ENCODE measurements at regions not wholly inside any gene's neighbourhood (a gene's known extent, or its start where the extent isn't known, plus 50 kb on each side); places are given as distances from the start of the nearest gene placed in this dataset.

GRCh38 chr1:214837376-214837775, 234.4 kb downstream of the CENPF start:
- no peaks in the 10 kb centered on the region for H4K20me1 ChIP-seq (replicated peaks in 1 of 2; ENCODE audit: control insufficient read depth in 1 of 2, insufficient read depth in 2 of 2, low read length in 2 of 2)
- H3K9me3 ChIP-seq (ENCODE audit: insufficient read depth in 2 of 2, low read depth in 1 of 2, low read length in 1 of 2) = no peaks in the 10 kb centered on the region
- no peaks in the 10 kb centered on the region for H3K4me1 ChIP-seq (replicated peaks in 1 of 4; ENCODE audit: control insufficient read depth in 3 of 4, insufficient read depth in 4 of 4, low read length in 3 of 4)
- H2BK12ac ChIP-seq (ENCODE audit: low read depth, low read length) = no peak overlapping the region
- no peak overlapping the region for H3K27ac ChIP-seq (ENCODE audit: low read depth, low read length)
- DNase-seq (ENCODE audit: low read depth in 1 of 2, low spot score in 2 of 2) (no peak), FAIRE-seq (no peak)
- no peak overlapping the region for H3K23ac ChIP-seq (ENCODE audit: insufficient read length)
- H2BK120ac ChIP-seq (replicated peaks; ENCODE audit: low read depth, low read length) = no peak overlapping the region
- H3K79me1 ChIP-seq (ENCODE audit: low read depth, low read length) = no peaks in the 10 kb centered on the region
- H3K36me3 ChIP-seq (ENCODE audit: control insufficient read depth in 2 of 4, insufficient read depth in 4 of 4, low read length in 3 of 4) = no peaks in the 10 kb centered on the region
- ChIA-PET POLR2A (ENCODE audit: partially characterized antibody) (no interaction called here), CTCF (ENCODE audit: partially characterized antibody) (no interaction called here)
- no peak overlapping the region for H2BK15ac ChIP-seq (ENCODE audit: low read length)
- no peak overlapping the region for H3K9ac ChIP-seq (replicated peaks in 1 of 4; ENCODE audit: extremely low read depth in 1 of 4, low read depth in 3 of 4, low read length in 3 of 4)
- H4K91ac ChIP-seq (replicated peaks; ENCODE audit: insufficient read length, low read length) = no peak overlapping the region
- no peak overlapping the region for H3K4me2 ChIP-seq (ENCODE audit: insufficient read depth in 1 of 2, low read depth in 2 of 2, low read length in 2 of 2)
- no peak overlapping the region for H3K56ac ChIP-seq (replicated peaks; ENCODE audit: insufficient read length, low read depth, low read length)
- no peak overlapping the region for H4K8ac ChIP-seq (ENCODE audit: extremely low read depth, insufficient read depth, low read length)
- H3K23me2 ChIP-seq (ENCODE audit: low read depth, low read length) = no peaks in the 10 kb centered on the region
- H3K14ac ChIP-seq (ENCODE audit: insufficient read length) = no peak overlapping the region
- 83% methylated on average over 2 of the region's 2 CpGs; no CpG with 5 or more reads in 1 of the 2 experiments for WGBS, 2 experiments (ENCODE audit: extremely low coverage in 1 of 2, insufficient coverage in 1 of 2, insufficient read length in 1 of 2, insufficient replicate concordance in 2 of 2, low coverage in 1 of 2, low lambda C conversion rate in 2 of 2, missing lambda C conversion rate in 1 of 2)
- H3K27me3 ChIP-seq (replicated peaks in 1 of 4; ENCODE audit: control insufficient read depth in 3 of 4, extremely low read depth in 1 of 4, insufficient read depth in 3 of 4, low read length in 3 of 4) = no peaks in the 10 kb centered on the region
- H2AFZ ChIP-seq (ENCODE audit: low read length) = no peak overlapping the region
- no peak overlapping the region for H2AK5ac ChIP-seq (ENCODE audit: low read depth, low read length)
- no peak overlapping the region for H2BK5ac ChIP-seq (ENCODE audit: low read depth, low read length)
- no peak overlapping the region for H3K4ac ChIP-seq (replicated peaks; ENCODE audit: insufficient read length, low read depth, low read length)
- no peak overlapping the region for H4K5ac ChIP-seq (ENCODE audit: insufficient read length, low read depth, low read length)
- no peak overlapping the region for H2BK20ac ChIP-seq (ENCODE audit: low read length)
- no peak overlapping the region for H3K4me3 ChIP-seq (ENCODE audit: extremely low read depth in 1 of 4, insufficient read depth in 2 of 4, low read depth in 3 of 4, low read length in 4 of 4)
- H3K18ac ChIP-seq (ENCODE audit: extremely low read depth, low read length) = no peak overlapping the region
- H3K79me2 ChIP-seq (ENCODE audit: control insufficient read depth in 1 of 2, insufficient read depth in 2 of 2, low read length in 2 of 2) = no peaks in the 10 kb centered on the region
- TF ChIP-seq CHD1 (IDR thresholded peaks at IDR 0.05; ENCODE audit: low read depth, low read length) (no peak), BACH1 (IDR thresholded peaks at IDR 0.05; ENCODE audit: low read length) (no peak), CEBPB (IDR thresholded peaks at IDR 0.05; ENCODE audit: low read depth, low read length) (no peak), SIRT6 (IDR thresholded peaks at IDR 0.05; ENCODE audit: low read length) (no peak), POLR2AphosphoS5 (IDR thresholded peaks at IDR 0.05; ENCODE audit: low read depth, low read length) (no peak), KDM1A (IDR thresholded peaks at IDR 0.05; ENCODE audit: borderline replicate concordance, low read length) (no peak), EP300 (IDR thresholded peaks at IDR 0.05; ENCODE audit: borderline replicate concordance in 1 of 2, low read depth in 2 of 2, low read length in 2 of 2) (no peak), CTCF (IDR thresholded peaks at IDR 0.05; ENCODE audit: control extremely low read depth in 1 of 3, insufficient read depth in 1 of 3, low read depth in 1 of 3, low read length in 3 of 3) (no peak), E2F6 (IDR thresholded peaks at IDR 0.05) (no peak), POU5F1 (IDR thresholded peaks at IDR 0.05; ENCODE audit: low read depth, low read length) (no peak), CBX8 (IDR thresholded peaks at IDR 0.05; ENCODE audit: borderline replicate concordance, low read depth, low read length) (no peak), ATF3 (IDR thresholded peaks at IDR 0.05; ENCODE audit: insufficient read depth, low read depth, low read length) (no peak)
